GM18499 (cell line): ENCODE measurements at regions not wholly inside any gene's neighbourhood (a gene's known extent, or its start where the extent isn't known, plus 50 kb on each side); places are given as distances from the start of the nearest gene placed in this dataset.

Experiments
- ATAC-seq: cut with Tn5 transposase; IDR thresholded peaks from one replicate; pipeline ENCODE4 v1.9.1; 2021; ENCODE audit warnings: moderate number of reproducible peaks; ENCODE audit not compliant: insufficient read depth, unreplicated experiment

- ATAC-seq: no peak
Measured at GRCh38 chr5:125549322-125549911, 803.0 kb upstream of the ZNF608 start.

- ATAC-seq: no peak
Measured at GRCh38 chr5:125550274-125550673, 803.8 kb upstream of the ZNF608 start.

- no peak for ATAC-seq
Measured at GRCh38 chr5:125551246-125551645, 804.8 kb upstream of the ZNF608 start.

DNA sequence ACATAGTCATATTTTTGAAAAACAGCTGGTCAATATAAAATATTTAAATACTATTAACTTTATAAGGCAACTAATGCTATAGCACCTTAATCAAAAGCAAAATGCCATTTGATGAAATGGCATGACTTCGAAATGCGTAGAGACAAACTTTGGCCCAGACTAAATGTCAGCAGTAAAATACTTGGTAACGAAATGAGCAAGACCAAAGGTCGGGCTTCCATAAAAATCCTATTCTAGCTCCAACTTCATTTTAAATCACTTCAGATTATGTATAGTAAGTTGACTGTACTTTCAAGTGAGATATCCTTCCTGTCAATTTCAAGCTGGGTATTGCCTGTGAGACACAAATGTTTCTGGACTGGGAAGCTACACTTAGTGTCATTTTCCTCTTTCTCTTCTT, 805.4 kb upstream of the ZNF608 start:
- ATAC-seq: no peak

- no peak for ATAC-seq
Measured at GRCh38 chr5:125552486-125552885, 806.0 kb upstream of the ZNF608 start.

- no peak for ATAC-seq
Measured at GRCh38 chr5:125554355-125554754, 807.9 kb upstream of the ZNF608 start.

DNA sequence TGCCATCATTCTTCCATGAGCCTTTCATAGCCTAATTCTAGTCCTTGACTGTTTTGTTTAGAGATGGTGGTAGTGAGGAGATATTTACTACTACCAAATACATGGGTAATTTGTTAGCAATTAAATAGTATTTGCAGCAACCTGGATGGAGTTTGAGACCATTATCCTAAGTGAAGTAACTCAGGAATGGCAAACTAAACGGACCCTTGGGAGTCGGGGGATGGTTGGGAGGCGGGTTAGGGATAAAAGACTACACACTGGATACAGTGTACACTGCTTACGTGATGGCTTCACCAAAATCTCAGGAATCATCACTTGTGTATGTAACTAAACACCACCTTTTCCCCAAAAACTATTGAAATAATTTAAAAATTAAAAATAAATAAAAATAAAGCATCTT, 809.2 kb upstream of the ZNF608 start:
- ATAC-seq: no peak

- no peak for ATAC-seq
Measured at GRCh38 chr5:125558016-125558415, 811.6 kb upstream of the ZNF608 start.

DNA sequence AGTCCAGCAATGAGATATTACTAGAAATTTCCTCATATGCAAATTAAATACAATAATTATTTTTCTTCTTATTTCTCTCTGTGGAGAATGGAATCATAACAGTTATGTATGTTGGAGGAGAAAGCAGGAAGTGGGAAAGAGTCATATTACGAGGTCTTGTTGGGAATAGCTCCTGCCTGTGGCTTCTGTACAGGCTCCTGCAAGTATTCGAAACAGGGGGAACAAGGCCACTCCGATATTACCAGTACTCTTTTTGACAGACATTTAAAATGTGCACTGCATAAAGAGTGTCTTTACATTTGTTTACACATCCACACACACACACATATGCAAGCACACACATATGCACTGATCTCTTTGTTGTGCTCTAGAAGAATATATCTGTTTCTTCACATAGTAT, 812.0 kb upstream of the ZNF608 start:
- ATAC-seq: no peak

GRCh38 chr5:125559296-125559695, 812.9 kb upstream of the ZNF608 start:
- no peak for ATAC-seq

DNA sequence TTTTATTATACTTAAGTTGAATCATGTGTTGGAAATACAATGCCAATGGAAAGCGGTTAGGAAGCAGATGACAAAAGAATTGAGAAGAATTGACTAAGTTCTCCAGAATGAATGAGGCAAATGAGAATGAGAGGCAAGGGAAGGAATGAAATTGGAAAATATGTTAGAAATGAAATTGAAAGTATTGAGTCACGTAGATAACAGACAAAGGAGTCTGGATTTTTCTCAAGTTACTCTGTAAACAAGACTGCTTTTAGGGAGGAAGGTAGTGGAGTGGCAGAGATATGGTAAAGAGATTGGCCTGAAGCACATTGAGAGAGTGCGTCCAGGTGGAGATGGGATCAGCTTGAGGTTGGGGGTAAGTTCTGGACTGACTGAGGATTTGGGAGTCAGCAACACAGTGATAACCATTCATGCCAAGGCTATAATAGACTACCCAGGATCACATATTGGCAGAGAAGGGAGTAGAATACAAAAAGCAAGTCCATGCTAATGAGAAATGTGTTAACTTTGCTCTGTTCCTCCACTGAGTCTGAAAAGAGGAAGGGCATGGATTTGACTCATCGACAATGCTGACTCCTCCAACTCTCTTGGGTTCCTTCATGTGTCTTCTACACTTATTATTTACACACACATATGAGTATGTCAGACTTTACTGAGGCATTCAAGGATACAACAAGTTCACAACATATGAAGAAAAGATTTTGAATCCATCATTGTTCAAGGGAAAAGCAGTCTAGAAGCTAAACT, 814.2 kb upstream of the ZNF608 start:
- no peak for ATAC-seq

- no peak for ATAC-seq
Measured at GRCh38 chr5:125564317-125564975, 818.0 kb upstream of the ZNF608 start.

- ATAC-seq: no peak
Measured at GRCh38 chr5:125574491-125575044, 828.1 kb upstream of the ZNF608 start.

DNA sequence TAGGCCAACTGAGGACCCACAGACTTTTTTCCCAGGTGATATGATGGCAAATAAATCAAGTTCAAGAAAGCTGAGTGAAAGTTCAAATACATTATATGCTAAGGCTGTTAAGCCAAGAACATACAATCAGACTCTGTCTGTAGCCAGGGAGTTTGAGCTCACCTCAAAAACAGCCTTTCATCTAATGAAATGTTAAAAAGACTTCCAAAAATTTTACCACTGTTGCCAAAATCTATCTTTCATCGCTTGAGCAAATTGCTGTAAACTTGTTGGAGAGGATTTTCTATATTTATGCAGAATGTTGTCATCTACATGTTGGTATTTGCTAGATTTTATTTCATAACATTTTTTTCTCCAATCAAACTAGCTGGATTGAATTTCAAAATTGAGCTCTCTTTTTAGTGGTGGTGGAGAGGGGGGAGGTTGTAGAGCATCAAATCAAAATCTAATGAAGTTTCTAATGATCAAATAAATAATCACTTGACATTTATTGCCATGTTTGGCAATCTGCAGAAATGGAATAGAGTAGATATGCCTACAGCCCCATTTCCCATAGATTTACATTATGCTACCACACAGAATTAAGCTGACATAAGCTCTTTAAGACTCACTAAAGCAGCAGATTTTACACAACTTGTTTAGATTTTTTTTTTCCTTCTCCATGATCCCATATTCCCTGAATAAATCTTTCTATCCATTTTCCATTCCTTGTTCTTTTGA, 828.9 kb upstream of the ZNF608 start:
- ATAC-seq: no peak

DNA sequence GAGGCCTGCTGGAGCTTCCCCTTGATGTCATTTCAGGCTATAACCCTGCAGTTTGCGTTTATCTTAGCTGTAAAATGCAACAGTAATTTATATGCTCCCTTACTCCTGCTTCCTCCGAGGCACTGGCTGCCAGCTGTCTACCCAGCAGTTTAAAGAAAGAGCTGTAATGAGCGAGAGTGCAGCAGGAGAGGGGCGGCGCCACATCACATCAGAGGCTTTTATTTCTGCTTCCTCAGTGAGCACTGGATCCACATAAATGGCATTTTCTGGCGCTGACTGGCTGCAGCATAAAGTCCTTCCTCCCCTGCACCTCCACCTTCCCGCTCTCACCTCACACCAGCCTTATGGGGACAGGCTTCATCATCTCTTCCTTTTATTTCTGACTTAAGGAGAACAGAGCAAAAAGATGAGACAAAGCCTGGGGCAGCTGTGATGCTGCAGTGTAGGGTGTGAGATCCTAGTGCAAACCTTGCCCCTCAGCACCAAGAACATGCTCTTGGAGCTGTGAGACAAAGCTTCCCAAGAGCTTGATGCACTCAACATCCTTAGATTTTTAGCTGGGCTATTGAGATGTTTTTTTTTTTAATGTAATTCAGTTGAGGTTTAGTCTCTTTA, 829.6 kb upstream of the ZNF608 start:
- no peak for ATAC-seq

GRCh38 chr5:125576822-125577221, 830.4 kb upstream of the ZNF608 start:
- ATAC-seq: no peak

- no peak for ATAC-seq
Measured at GRCh38 chr5:125578551-125578950, 832.1 kb upstream of the ZNF608 start.

- ATAC-seq: no peak
Measured at GRCh38 chr5:125579182-125579581, 832.7 kb upstream of the ZNF608 start.

DNA sequence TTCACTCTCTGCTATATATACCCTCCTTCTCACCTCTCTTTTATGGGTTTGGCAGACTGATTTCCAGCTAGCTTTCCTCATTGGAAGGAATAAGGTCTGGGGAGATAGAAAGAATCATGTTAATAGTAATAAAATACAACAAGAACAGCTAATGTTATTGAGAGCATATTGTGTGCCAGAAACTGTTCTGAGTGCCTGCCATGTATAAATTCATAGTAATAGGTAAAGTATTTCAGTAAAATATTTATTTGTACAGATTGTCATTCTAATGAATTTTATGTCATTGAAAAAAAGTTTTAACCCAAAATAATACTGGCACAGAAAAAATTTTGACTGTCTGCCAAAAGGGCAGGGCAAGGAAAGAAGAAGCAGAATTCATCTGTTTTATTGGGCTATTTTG, 834.9 kb upstream of the ZNF608 start:
- ATAC-seq: no peak

DNA sequence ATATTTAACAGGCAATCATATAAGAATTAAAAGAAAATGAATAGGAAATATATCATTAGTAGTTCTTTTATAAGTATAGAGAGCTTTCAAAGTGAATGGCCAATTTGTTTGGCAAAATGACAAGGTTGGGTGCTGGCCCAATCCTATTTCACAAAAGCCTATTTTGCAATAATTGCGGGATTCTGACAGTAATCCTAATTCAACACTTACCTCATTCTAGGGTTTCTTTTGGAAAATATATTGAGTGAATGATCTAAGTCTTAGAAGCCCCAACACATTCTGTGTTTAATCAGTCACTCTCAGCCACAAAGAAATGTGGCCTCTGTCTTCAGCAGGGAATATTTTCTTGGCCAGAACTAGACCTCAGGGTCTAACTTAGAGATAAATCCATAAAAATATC, 835.9 kb upstream of the ZNF608 start:
- no peak for ATAC-seq
